ENCODE measurements at regions not wholly inside any gene's neighbourhood (a gene's known extent, or its start where the extent isn't known, plus 50 kb on each side); places are given as distances from the start of the nearest gene placed in this dataset.

DNA sequence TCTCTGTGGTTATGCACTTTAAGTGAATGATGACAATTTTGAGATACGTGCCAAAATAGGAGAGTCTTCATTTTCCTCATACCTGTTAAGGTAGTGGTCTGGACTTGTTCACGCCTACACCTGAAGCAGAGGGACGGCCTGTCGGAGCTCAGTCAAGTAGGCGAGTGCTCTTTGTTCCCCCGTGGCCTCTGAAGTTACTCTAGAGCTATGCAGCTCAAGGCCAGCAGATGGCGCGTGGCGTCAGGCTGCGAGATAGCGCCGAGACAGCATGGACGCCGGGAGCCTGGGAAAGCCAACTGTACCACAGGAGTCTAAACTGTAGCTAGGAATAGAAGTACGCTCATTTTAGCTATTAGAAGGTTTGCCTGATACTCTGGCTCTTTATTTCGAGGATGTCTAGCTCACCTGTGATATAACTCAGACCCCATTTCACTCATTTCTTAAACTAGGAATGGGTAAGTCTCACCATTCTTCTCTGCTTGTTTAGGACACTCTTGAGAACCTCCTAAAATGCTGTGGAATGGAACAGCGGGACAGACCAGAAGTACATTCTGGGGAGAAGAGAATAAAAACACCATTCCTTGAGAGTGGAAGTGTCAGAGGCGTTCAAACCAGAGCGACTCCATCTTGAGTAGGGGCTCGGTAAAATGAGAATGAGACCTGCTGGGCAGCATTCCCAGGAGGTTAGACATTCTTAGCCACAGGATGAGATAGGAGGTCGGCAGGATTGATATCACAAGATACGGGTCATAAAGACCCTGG is 267.4 kb upstream of the HMGA2 start:
- DNase-seq, result peak; percentile 74

GRCh38 chr12:65557438-65558181 is 266.7 kb upstream of the HMGA2 start:
- no peak for DNase-seq

- DNase-seq, result no peak
Measured at GRCh38 chr12:65560286-65560685, 264.0 kb upstream of the HMGA2 start.

- DNase-seq, result no peak
Measured at GRCh38 chr12:65561798-65562382, 262.4 kb upstream of the HMGA2 start.

GRCh38 chr12:65565601-65566560 is 258.4 kb upstream of the HMGA2 start:
- no peak for DNase-seq

DNA sequence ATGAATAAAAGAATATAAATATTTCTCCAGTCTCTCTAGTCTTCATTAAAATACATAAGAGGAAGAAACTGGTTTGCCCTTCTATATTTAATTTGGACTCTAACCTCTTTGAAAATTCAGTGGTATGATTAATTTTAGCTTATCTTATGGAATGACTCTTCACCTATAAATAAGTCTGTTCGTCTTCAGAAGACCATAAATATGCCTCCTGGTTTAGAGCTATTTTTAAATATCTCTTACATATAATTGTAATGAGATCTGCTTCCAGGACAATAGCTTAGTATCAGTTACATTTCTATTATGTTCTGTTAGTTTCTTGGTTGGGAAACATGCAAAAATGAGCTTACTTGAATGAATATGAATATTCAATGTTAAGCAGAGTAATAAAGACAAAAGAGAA is 257.5 kb upstream of the HMGA2 start:
- no peak for DNase-seq

GRCh38 chr12:65567820-65568219 is 256.5 kb upstream of the HMGA2 start:
- DNase-seq, result no peak

- DNase-seq, result no peak
Measured at GRCh38 chr12:65568517-65568916, 255.8 kb upstream of the HMGA2 start.

DNA sequence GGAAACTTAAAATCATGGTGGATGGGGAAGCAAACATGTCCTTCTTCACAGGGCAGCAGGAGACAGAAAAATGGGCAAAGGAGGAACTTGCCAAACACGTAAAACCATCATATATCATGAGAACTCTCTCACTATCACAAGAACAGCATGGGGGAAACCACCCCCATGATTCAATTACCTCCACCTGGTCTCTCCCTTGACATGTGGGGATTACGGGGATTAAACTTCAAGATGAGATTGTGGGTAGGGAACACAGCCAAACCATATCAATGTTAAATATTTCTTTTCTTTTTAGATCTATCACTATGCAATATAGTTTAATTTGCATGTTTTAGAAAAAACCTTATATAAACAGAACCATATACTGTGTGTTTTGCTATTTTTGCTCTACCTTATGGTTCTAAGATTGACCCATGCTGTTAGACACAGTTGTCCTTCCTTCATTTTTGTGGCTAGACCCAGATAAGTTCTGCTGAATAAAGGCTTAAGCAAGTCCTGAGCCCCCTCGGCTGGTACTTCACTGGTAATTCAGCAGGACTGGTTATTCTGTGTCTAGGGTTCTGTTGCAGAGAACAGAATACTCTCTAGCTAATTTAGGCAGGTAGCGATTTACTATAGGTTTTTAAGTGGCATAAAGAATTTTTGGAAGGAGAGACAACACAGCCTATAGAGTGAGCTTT is 253.7 kb upstream of the HMGA2 start:
- DNase-seq, result no peak

GRCh38 chr12:65574867-65575266 is 249.4 kb upstream of the HMGA2 start:
- DNase-seq, result no peak

DNA sequence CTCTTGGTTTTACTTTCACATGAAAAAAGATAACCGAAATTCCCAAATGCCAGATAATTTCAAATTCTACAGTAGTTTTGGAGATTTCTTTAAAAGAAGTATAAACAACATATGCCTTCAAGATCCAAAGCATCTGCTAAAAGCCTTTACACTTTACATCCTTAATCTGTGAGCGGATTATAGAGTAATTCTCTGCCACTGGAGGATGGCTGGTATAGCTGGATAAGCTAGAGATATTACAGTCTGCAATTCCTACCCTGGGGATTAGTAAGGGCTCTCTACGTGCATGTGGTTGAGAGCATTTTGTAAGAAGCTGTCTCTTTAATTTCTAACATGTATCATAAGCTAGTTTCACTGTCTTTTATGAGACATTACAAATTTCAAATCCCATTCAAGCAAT is 240.3 kb upstream of the HMGA2 start:
- no peak for DNase-seq

DNA sequence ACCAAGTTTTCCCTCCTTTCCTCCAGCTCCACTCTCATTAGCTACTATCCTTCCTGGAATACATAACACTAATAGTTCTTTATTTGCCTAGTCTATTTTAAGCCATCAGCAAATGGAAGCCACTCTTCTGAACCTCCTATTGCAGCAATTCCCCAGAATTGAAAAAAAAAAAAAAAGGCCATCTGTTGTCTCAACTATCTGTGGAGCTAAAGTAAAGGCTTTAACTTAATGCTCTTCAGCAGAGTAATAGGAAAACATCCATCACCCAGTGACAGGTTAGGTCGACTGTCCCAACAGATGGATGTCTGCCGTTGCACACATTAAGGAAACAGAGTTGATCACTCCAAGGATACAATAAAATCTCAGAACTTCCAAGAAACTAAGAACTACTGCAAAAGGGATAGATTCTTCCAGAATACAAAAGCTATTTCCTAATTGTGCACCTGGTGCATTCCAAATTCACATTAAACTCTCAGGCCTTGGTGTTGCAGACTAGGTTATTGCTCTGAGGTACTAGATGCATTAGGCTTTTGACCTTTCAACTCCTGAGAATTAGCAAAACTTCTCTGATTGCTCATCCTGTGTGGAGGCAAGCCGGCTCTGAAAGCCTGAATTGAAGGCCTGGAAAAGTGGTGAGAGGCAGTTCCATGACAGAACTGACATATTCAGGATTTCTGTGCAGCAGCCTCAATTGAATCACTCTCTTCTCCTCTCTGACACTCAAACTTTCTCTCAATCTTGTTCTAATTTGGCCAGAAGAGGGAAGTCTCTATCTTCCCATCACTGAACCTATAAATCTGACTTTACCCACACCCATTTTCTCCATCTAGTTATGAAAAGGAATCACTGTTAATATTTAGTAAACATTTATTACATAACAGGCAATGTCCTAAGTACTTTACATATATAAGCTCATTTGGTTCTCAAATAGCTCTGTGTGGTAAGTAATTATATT is 238.4 kb upstream of the HMGA2 start:
- no peak for DNase-seq

- no peak for DNase-seq
Measured at GRCh38 chr12:65586796-65587195, 237.5 kb upstream of the HMGA2 start.

DNA sequence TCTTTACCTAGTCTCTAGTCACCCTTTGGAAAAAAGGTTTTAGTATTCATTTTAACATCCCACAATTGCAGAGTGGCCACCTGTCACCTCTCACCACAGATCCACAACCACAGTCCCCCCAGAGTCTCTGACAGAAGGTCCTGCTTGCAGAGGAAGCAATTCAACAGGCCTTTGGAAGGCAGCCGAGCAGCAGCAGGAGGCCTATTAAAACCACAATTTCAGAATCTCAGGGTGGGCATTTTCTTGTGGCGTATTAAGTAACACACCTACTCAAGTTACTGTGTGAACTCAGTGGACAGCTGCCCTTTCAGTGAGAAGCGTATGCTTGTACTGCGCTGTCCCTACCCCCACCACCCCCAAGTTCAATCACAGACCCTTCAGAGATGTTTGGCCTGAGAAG is 234.0 kb upstream of the HMGA2 start:
- DNase-seq, result no peak

DNA sequence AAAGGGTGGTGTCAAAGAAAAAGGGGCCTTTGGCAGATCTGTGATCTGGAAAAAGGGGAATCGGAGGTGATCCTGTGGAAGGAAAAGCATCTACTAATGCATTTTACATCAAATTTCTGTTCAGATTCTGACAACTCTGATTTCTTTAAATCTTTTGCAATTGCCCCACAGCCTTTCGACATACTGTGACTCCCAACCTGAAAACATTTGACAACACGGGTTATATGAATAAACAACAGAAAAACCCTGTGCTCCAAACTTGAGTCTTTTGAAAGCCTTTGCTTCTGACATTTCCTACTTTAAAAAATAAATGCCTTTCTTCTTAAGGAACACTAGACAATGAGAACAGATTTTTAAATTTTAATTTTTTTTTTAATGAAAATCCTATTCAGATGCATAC is 231.9 kb upstream of the HMGA2 start:
- DNase-seq, result no peak

GRCh38 chr12:65593239-65593701 is 231.0 kb upstream of the HMGA2 start:
- no peak for DNase-seq

DNA sequence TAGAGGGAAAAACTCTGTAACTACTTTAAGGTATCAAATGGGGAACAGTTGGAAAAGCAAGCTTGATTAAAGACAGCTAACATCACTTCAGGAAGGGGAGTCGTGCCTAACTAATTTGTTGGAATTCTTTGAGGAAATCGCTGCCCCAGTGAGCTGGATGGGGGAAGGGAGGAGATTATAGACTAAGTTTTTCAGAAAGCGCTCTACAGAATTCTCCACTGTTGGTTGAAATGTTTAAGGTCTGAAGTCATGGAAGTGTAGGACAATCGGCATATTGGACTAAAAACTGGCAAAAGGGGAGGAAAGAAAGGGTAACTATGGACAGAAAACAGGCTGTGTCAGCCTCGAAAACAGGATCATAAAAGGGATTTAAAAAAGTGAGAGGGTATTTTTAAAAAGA is 229.9 kb upstream of the HMGA2 start:
- no peak for DNase-seq

GRCh38 chr12:65595016-65595560 is 229.2 kb upstream of the HMGA2 start:
- no peak for DNase-seq

GRCh38 chr12:65596514-65597091 is 227.7 kb upstream of the HMGA2 start:
- no peak for DNase-seq

GRCh38 chr12:65597527-65597926 is 226.8 kb upstream of the HMGA2 start:
- DNase-seq, result no peak

All from NCI-H2107 (cell line).